IMR-90 (cell line): ENCODE measurements at regions not wholly inside any gene's neighbourhood (a gene's known extent, or its start where the extent isn't known, plus 50 kb on each side); places are given as distances from the start of the nearest gene placed in this dataset.

Source experiments
- CEBPB ChIP-seq: IDR thresholded peaks from 2 replicates; pipeline ENCODE4 v1.6.1; 2012; ENCODE audit warnings: low read depth, low read length, improper control_type of control experiment
- POLR2A ChIP-seq: IDR thresholded peaks from 2 replicates; pipeline ENCODE4 v1.6.1; 2012; ENCODE audit warnings: mild to moderate bottlenecking, low read depth, low read length
- RAD21 ChIP-seq: IDR thresholded peaks from 2 replicates; pipeline ENCODE4 v1.6.1; 2012; ENCODE audit warnings: low read length, improper control_type of control experiment
- TF ChIP-seq, protein P1 (sequence below): conservative IDR thresholded peaks from 2 replicates; pipeline ENCODE4 v1.5.1; 2012; ENCODE audit warnings: mild to moderate bottlenecking, low read depth, low read length, improper control_type of control experiment

- TF ChIP-seq POLR2A (no peak), CEBPB (no peak), RAD21 (no peak)
- TF ChIP-seq, protein P1, sequence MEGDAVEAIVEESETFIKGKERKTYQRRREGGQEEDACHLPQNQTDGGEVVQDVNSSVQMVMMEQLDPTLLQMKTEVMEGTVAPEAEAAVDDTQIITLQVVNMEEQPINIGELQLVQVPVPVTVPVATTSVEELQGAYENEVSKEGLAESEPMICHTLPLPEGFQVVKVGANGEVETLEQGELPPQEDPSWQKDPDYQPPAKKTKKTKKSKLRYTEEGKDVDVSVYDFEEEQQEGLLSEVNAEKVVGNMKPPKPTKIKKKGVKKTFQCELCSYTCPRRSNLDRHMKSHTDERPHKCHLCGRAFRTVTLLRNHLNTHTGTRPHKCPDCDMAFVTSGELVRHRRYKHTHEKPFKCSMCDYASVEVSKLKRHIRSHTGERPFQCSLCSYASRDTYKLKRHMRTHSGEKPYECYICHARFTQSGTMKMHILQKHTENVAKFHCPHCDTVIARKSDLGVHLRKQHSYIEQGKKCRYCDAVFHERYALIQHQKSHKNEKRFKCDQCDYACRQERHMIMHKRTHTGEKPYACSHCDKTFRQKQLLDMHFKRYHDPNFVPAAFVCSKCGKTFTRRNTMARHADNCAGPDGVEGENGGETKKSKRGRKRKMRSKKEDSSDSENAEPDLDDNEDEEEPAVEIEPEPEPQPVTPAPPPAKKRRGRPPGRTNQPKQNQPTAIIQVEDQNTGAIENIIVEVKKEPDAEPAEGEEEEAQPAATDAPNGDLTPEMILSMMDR, result no peak
Measured at GRCh38 chr11:111435046-111435698, 56.1 kb upstream of the POU2AF1 start.
